ENCODE measurements at regions not wholly inside any gene's neighbourhood (a gene's known extent, or its start where the extent isn't known, plus 50 kb on each side); places are given as distances from the start of the nearest gene placed in this dataset.

DNA sequence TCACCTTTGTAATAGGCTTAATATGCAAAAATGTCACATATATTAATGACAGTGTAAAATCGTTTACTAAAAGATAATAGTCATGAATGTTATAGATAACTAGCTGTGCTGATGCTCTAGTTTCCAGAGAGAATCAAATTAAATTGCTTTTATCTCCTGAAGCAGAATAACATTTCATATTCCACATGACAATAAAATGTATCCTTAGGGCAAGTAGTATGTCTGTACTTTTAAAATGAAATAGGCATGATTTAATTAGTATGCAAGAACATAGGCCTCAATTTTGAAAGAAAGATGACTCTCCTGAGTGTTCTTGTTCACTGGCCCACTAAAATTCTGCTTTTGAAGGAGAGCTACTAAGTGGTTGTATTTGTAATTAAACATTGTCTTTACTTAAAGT lies 1027.0 kb downstream of the ARAP2 start:
- no peak overlapping the region for H3K4me3 Mint-ChIP-seq
- no peak for ATAC-seq
- no peaks in the 10 kb centered on the region for H3K9me3 ChIP-seq (ENCODE audit: control insufficient read depth, low read length, poor library complexity, severe bottlenecking)
- H3K36me3 Mint-ChIP-seq (ENCODE audit: low read depth), result no peaks in the 10 kb centered on the region
- DNase-seq, result no peak
- H3K27ac Mint-ChIP-seq, result no peak overlapping the region
- H3K27me3 Mint-ChIP-seq, result no peaks in the 10 kb centered on the region
- no peaks in the 10 kb centered on the region for H3K4me1 Mint-ChIP-seq

GRCh38 chr4:35228313-35228712 lies 1016.0 kb downstream of the ARAP2 start:
- Mint-ChIP-seq H3K27me3 (no peaks in the 10 kb centered on the region), H3K4me3 (no peak overlapping the region), H3K4me1 (no peaks in the 10 kb centered on the region), H3K27ac (no peak overlapping the region), H3K36me3 (ENCODE audit: low read depth) (no peaks in the 10 kb centered on the region)
- DNase-seq, result no peak
- peaks cover 3% of the 10 kb centered on the region for H3K9me3 ChIP-seq (ENCODE audit: control insufficient read depth, low read length, poor library complexity, severe bottlenecking)
- no peak for ATAC-seq

DNA sequence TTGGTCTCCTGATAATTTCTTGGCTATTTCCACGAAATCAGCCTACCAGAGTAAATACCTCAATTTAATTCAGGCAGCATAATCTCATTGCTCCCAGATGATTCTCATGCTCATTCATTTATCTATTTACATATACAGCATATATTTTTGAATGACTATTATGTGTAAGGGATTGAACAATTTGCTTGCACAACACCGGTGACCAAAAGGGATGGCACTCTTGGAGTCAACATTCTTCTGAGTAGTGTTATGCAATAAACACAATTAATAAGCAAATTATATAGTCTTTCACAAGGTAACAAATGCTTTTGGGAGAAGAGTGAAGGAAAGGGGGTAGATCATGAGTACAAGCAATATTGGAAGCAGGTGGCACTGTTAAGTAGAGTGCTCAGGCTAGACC lies 1015.3 kb downstream of the ARAP2 start:
- no peaks in the 10 kb centered on the region for H3K4me1 Mint-ChIP-seq
- DNase-seq (no peak), ATAC-seq (no peak)
- no peak overlapping the region for H3K27ac Mint-ChIP-seq
- no peak overlapping the region for H3K4me3 Mint-ChIP-seq
- no peaks in the 10 kb centered on the region for H3K36me3 Mint-ChIP-seq (ENCODE audit: low read depth)
- H3K9me3 ChIP-seq (ENCODE audit: control insufficient read depth, low read length, poor library complexity, severe bottlenecking), result peaks cover 3% of the 10 kb centered on the region
- no peaks in the 10 kb centered on the region for H3K27me3 Mint-ChIP-seq

- no peaks in the 10 kb centered on the region for H3K4me1 Mint-ChIP-seq
- no peak overlapping the region for H3K27ac Mint-ChIP-seq
- H3K36me3 Mint-ChIP-seq (ENCODE audit: low read depth), result no peaks in the 10 kb centered on the region
- H3K27me3 Mint-ChIP-seq, result no peaks in the 10 kb centered on the region
- H3K9me3 ChIP-seq (ENCODE audit: control insufficient read depth, low read length, poor library complexity, severe bottlenecking), result no peaks in the 10 kb centered on the region
- no peak overlapping the region for H3K4me3 Mint-ChIP-seq
- no peak for ATAC-seq
- no peak for DNase-seq
These were observed 1006.4 kb downstream of the ARAP2 start for GRCh38 chr4:35237924-35238323.

GRCh38 chr4:35238793-35239192 lies 1005.5 kb downstream of the ARAP2 start:
- ATAC-seq, result no peak
- H3K27me3 Mint-ChIP-seq, result no peaks in the 10 kb centered on the region

DNA sequence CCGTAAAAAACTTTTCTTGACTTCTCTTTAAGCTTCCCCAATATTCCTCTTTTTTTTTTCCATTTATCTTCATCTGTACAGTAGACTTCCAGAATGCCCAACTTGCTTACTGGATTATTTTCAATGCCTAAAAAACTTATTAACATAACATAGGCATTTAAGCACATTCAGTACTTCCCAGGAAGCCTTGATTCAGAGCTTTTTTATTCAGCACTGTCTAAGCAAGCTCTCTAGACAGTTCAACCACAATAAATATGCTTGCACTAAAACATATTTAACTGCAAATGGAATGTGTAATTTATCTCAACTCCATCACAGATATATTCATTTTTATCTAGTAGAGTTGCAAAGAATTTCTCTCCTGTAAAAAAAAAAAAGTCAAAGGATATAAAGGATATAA lies 997.8 kb downstream of the ARAP2 start:
- DNase-seq (no peak), ATAC-seq (no peak)
- H3K4me1 Mint-ChIP-seq, result no peaks in the 10 kb centered on the region
- no peaks in the 10 kb centered on the region for H3K27me3 Mint-ChIP-seq
- no peak overlapping the region for H3K27ac Mint-ChIP-seq
- no peak overlapping the region for H3K4me3 Mint-ChIP-seq
- no peaks in the 10 kb centered on the region for H3K36me3 Mint-ChIP-seq (ENCODE audit: low read depth)
- no peaks in the 10 kb centered on the region for H3K9me3 ChIP-seq (ENCODE audit: control insufficient read depth, low read length, poor library complexity, severe bottlenecking)

More at GRCh38 chr4:35238793-35239192, 1005.5 kb downstream of the ARAP2 start:
- H3K4me3 Mint-ChIP-seq, result no peak overlapping the region
- H3K36me3 Mint-ChIP-seq (ENCODE audit: low read depth), result no peaks in the 10 kb centered on the region
- H3K27ac Mint-ChIP-seq, result no peak overlapping the region
- DNase-seq, result no peak
- no peaks in the 10 kb centered on the region for H3K9me3 ChIP-seq (ENCODE audit: control insufficient read depth, low read length, poor library complexity, severe bottlenecking)
- H3K4me1 Mint-ChIP-seq, result no peaks in the 10 kb centered on the region

DNA sequence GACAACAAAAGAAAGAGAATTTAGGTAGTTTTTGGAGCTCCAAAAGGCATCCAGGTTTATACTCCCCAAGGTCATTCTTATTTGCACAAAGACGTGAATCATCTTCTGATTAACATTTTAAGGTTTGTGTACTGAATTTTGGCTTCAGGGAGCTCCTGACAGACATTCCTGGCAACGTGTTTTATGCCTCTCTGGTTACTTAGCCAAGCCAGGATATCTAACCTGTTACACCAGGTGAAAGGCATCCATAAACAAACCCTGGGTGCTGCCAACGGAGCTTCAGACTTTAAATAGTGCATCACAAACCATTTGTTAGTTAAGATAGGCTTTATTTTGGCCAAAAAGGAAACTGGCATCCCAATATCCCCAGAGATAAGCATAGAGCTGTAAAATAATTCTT lies 997.3 kb downstream of the ARAP2 start:
- H3K27me3 Mint-ChIP-seq, result no peaks in the 10 kb centered on the region
- DNase-seq, result no peak
- H3K4me1 Mint-ChIP-seq, result no peaks in the 10 kb centered on the region
- no peak for ATAC-seq
- no peaks in the 10 kb centered on the region for H3K9me3 ChIP-seq (ENCODE audit: control insufficient read depth, low read length, poor library complexity, severe bottlenecking)
- no peaks in the 10 kb centered on the region for H3K36me3 Mint-ChIP-seq (ENCODE audit: low read depth)
- H3K27ac Mint-ChIP-seq, result no peak overlapping the region
- H3K4me3 Mint-ChIP-seq, result no peak overlapping the region

- DNase-seq, result no peak
- no peak overlapping the region for H3K27ac Mint-ChIP-seq
These were observed 994.0 kb downstream of the ARAP2 start for GRCh38 chr4:35250331-35250730.

DNA sequence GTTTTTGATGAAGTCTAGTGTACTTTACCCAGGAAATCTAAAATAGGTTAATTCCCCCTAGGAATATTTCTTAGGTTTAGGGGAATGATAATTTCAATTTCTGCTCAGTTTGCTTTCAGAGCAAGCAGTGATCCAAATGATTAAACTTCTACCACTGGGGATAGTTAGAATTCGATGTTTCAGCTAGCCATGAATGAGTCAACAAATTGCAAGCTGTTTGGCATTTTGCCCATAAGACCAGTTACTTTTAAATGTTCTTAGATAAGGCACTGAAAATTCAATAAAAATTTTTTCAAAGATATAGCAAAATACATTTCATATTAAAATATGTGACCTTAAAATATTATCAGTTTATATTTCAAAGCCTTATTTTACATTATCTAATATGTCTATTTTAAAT lies 993.6 kb downstream of the ARAP2 start:
- Mint-ChIP-seq H3K4me3 (no peak overlapping the region), H3K36me3 (ENCODE audit: low read depth) (no peaks in the 10 kb centered on the region), H3K27ac (no peak overlapping the region), H3K27me3 (no peaks in the 10 kb centered on the region), H3K4me1 (no peaks in the 10 kb centered on the region)
- no peaks in the 10 kb centered on the region for H3K9me3 ChIP-seq (ENCODE audit: control insufficient read depth, low read length, poor library complexity, severe bottlenecking)
- no peak for ATAC-seq
- DNase-seq, result no peak

More at GRCh38 chr4:35250331-35250730, 994.0 kb downstream of the ARAP2 start:
- Mint-ChIP-seq H3K4me1 (no peaks in the 10 kb centered on the region), H3K36me3 (ENCODE audit: low read depth) (no peaks in the 10 kb centered on the region), H3K4me3 (no peak overlapping the region), H3K27me3 (no peaks in the 10 kb centered on the region)
- ATAC-seq, result no peak
- H3K9me3 ChIP-seq (ENCODE audit: control insufficient read depth, low read length, poor library complexity, severe bottlenecking), result no peaks in the 10 kb centered on the region

- H3K4me3 Mint-ChIP-seq, result no peak overlapping the region
- no peaks in the 10 kb centered on the region for H3K9me3 ChIP-seq (ENCODE audit: control insufficient read depth, low read length, poor library complexity, severe bottlenecking)
- H3K27ac Mint-ChIP-seq, result no peak overlapping the region
- no peaks in the 10 kb centered on the region for H3K36me3 Mint-ChIP-seq (ENCODE audit: low read depth)
- H3K4me1 Mint-ChIP-seq, result no peaks in the 10 kb centered on the region
- H3K27me3 Mint-ChIP-seq, result no peaks in the 10 kb centered on the region
- DNase-seq (no peak), ATAC-seq (no peak)
These were observed 992.2 kb downstream of the ARAP2 start for GRCh38 chr4:35252071-35252470.

- no peak for DNase-seq
- no peaks in the 10 kb centered on the region for H3K9me3 ChIP-seq (ENCODE audit: control insufficient read depth, low read length, poor library complexity, severe bottlenecking)
- H3K27me3 Mint-ChIP-seq, result no peaks in the 10 kb centered on the region
- no peaks in the 10 kb centered on the region for H3K4me1 Mint-ChIP-seq
- ATAC-seq, result no peak
- H3K4me3 Mint-ChIP-seq, result no peak overlapping the region
- H3K27ac Mint-ChIP-seq, result no peak overlapping the region
- no peaks in the 10 kb centered on the region for H3K36me3 Mint-ChIP-seq (ENCODE audit: low read depth)
These were observed 991.4 kb downstream of the ARAP2 start for GRCh38 chr4:35252866-35253265.

GRCh38 chr4:35253331-35253730 lies 991.0 kb downstream of the ARAP2 start:
- no peak overlapping the region for H3K4me3 Mint-ChIP-seq
- no peak overlapping the region for H3K27ac Mint-ChIP-seq
- DNase-seq (no peak), ATAC-seq (no peak)
- no peaks in the 10 kb centered on the region for H3K9me3 ChIP-seq (ENCODE audit: control insufficient read depth, low read length, poor library complexity, severe bottlenecking)
- no peaks in the 10 kb centered on the region for H3K27me3 Mint-ChIP-seq
- no peaks in the 10 kb centered on the region for H3K4me1 Mint-ChIP-seq
- no peaks in the 10 kb centered on the region for H3K36me3 Mint-ChIP-seq (ENCODE audit: low read depth)

DNA sequence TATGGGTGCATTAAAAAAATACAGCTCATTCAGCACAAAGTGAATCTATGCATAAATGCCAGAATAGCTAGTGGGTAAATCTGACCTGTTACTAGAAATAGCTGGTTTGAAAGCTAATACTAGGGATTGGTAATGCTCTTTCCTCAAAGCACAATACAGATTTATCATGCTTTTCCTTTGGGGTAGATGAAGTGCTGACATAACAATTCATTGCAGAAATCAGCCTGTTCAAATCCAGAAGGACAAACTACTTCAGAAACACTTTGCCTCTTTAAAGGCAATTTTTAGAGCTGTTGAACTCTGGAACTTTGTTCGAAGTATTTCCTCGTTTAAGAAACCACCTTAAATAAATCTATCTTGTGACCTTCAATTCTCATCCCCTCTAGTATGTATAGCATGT lies 957.9 kb downstream of the ARAP2 start:
- Mint-ChIP-seq H3K4me3 (no peak overlapping the region), H3K27me3 (no peaks in the 10 kb centered on the region), H3K4me1 (no peaks in the 10 kb centered on the region), H3K27ac (no peak overlapping the region), H3K36me3 (ENCODE audit: low read depth) (no peaks in the 10 kb centered on the region)
- no peak for ATAC-seq
- no peak for DNase-seq
- H3K9me3 ChIP-seq (ENCODE audit: control insufficient read depth, low read length, poor library complexity, severe bottlenecking), result no peaks in the 10 kb centered on the region

GRCh38 chr4:35300996-35301774 lies 943.1 kb downstream of the ARAP2 start:
- Mint-ChIP-seq H3K4me3 (no peak overlapping the region), H3K36me3 (ENCODE audit: low read depth) (no peaks in the 10 kb centered on the region), H3K4me1 (no peaks in the 10 kb centered on the region), H3K27me3 (no peaks in the 10 kb centered on the region), H3K27ac (no peak overlapping the region)
- no peaks in the 10 kb centered on the region for H3K9me3 ChIP-seq (ENCODE audit: control insufficient read depth, low read length, poor library complexity, severe bottlenecking)
- ATAC-seq (no peak), DNase-seq (no peak)

All from T-helper 17 cell (primary cell).